ENCODE measurements at regions not wholly inside any gene's neighbourhood (a gene's known extent, or its start where the extent isn't known, plus 50 kb on each side); places are given as distances from the start of the nearest gene placed in this dataset.

GRCh38 chr19:31071136-31071855 lies 277.9 kb downstream of the TSHZ3 start:
- Histone ChIP-seq H2BK120ac (ENCODE audit: low read depth, low read length, poor library complexity, severe bottlenecking) (no peak overlapping the region), H3K79me2 (ENCODE audit: insufficient read depth, low read length) (no peaks in the 10 kb centered on the region), H3K4ac (ENCODE audit: low read depth, low read length) (no peak overlapping the region), H3K27ac (ENCODE audit: insufficient read length, low read depth, low read length) (no peak overlapping the region), H4K5ac (ENCODE audit: insufficient read length, low read depth, low read length) (no peak overlapping the region), H3K79me1 (ENCODE audit: insufficient read depth, low read depth, low read length, poor library complexity, severe bottlenecking) (no peaks in the 10 kb centered on the region), H3K4me2 (ENCODE audit: insufficient read depth, insufficient read length, low read length) (no peak overlapping the region), H2BK12ac (ENCODE audit: insufficient read length, low read depth, low read length) (no peak overlapping the region), H3K14ac (ENCODE audit: insufficient read depth, low read length) (no peak overlapping the region), H3K56ac (ENCODE audit: insufficient read length, low read depth, low read length) (no peak overlapping the region), H3K18ac (ENCODE audit: insufficient read length, low read depth, low read length) (no peak overlapping the region), H3K23me2 (ENCODE audit: insufficient read length, low read depth, low read length, poor library complexity, severe bottlenecking) (no peaks in the 10 kb centered on the region), H3K23ac (ENCODE audit: insufficient read length, low read depth, low read length) (no peak overlapping the region), H2BK20ac (ENCODE audit: low read depth, low read length, poor library complexity, severe bottlenecking) (no peak overlapping the region), H4K8ac (replicated peaks; ENCODE audit: insufficient read length, low read depth, low read length) (no peak overlapping the region), H2AK5ac (ENCODE audit: insufficient read length, low read length) (no peak overlapping the region), H2AFZ (ENCODE audit: low read length) (no peak overlapping the region), H3T11ph (ENCODE audit: low read length) (no peak overlapping the region), H3K9ac (ENCODE audit: extremely low read depth, insufficient read length, low read length) (no peak overlapping the region), H3K4me1 (ENCODE audit: insufficient read depth, low read length) (peaks cover 7% of the 10 kb centered on the region; the same call in 1 of the 2 replicates), H4K91ac (ENCODE audit: insufficient read length, low read depth, low read length) (no peak overlapping the region), H2BK5ac (ENCODE audit: insufficient read length, low read length) (no peak overlapping the region), H3K9me3 (ENCODE audit: control insufficient read depth, low read depth, low read length) (no peaks in the 10 kb centered on the region), H4K20me1 (ENCODE audit: control insufficient read depth, insufficient read depth, insufficient read length) (no peaks in the 10 kb centered on the region), H3K27me3 (ENCODE audit: insufficient read depth, low read length) (no peaks in the 10 kb centered on the region), H2BK15ac (ENCODE audit: low read depth, low read length) (no peak overlapping the region)
- Mint-ChIP-seq H3K4me1 (peaks cover 30 to 47% of the 10 kb centered on the region in 2 experiments), H3K4me3 (no peak overlapping the region), H3K9me3 (peaks cover 0 to 3% of the 10 kb centered on the region in 2 experiments; a peak in 1 of 5 replicates), H3K27me3 (ENCODE audit: low read depth) (peaks cover 2% of the 10 kb centered on the region; the same call in 1 of the 2 replicates), H3K36me3 (ENCODE audit: insufficient read depth in 1 of 3, low read depth in 3 of 3) (no peaks in the 10 kb centered on the region; a peak in 1 of 7 replicates), H3K27ac (no peak overlapping the region)
- TF ChIP-seq CTCF (conservative IDR thresholded peaks at IDR 0.05) = no peak
- DNase-seq = no peak
- no CpG with 5 or more reads among the region's 11 CpGs for WGBS (ENCODE audit: extremely low coverage, insufficient read length, low lambda C conversion rate)

Measured in H9 (cell line).